ENCODE measurements at regions not wholly inside any gene's neighbourhood (a gene's known extent, or its start where the extent isn't known, plus 50 kb on each side); places are given as distances from the start of the nearest gene placed in this dataset.

- H3K27ac Mint-ChIP-seq = no peak overlapping the region
- H3K27me3 Mint-ChIP-seq = peaks cover 2% of the 10 kb centered on the region
- H3K4me1 Mint-ChIP-seq = no peaks in the 10 kb centered on the region
- no peak for DNase-seq
- no peaks in the 10 kb centered on the region for H3K36me3 Mint-ChIP-seq (ENCODE audit: low read depth)
- no peak overlapping the region for H3K4me3 Mint-ChIP-seq
- no peaks in the 10 kb centered on the region for H3K9me3 Mint-ChIP-seq
- intact Hi-C loops (cut with micrococcal nuclease) = no loop called here
Observed at GRCh38 chr4:42824278-42824977, 68.1 kb upstream of the GRXCR1 start.

GRCh38 chr4:42821230-42821629 is 71.3 kb upstream of the GRXCR1 start:
- no peak for DNase-seq
- no peak overlapping the region for H3K27ac Mint-ChIP-seq
- no peaks in the 10 kb centered on the region for H3K4me1 Mint-ChIP-seq
- intact Hi-C loops (cut with micrococcal nuclease) = no loop called here
- H3K4me3 Mint-ChIP-seq = no peak overlapping the region
- H3K9me3 Mint-ChIP-seq = no peaks in the 10 kb centered on the region
- H3K36me3 Mint-ChIP-seq (ENCODE audit: low read depth) = no peaks in the 10 kb centered on the region
- peaks cover 2% of the 10 kb centered on the region for H3K27me3 Mint-ChIP-seq

DNA sequence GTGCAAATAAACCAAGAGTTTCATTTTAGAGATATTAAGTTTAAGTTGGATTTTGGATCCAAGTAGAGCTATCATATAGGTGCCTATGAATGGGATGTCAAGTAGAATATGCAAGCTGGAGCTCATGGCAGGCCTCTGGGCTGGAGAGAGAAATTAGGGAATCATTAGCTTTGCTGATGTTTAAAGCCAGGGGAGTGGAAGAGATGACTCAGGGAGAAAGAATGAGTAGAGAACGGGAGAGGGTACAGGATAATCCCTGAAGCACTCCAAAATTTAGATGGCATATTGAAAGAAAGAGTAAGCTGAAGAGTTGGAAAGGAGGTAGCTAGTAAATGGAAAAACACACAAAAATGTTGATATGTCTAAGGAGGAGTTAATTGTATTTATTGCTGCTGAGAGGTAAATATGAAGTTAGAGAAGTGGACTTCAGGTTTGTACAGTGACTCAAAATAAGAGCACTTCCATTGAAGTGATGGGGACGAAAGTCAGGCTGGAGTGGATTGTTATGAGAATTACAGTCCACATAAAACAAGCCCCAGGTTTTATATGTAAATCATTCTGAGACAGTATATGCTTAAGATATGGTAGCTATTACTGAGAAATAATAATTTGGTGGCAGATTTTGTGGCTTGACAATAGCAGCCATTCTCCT is 72.5 kb upstream of the GRXCR1 start:
- DNase-seq = no peak
- intact Hi-C loops (cut with micrococcal nuclease) = no loop called here
- Mint-ChIP-seq H3K9me3 (no peaks in the 10 kb centered on the region), H3K4me1 (no peaks in the 10 kb centered on the region), H3K27ac (no peak overlapping the region), H3K36me3 (ENCODE audit: low read depth) (no peaks in the 10 kb centered on the region), H3K27me3 (peaks cover 2% of the 10 kb centered on the region), H3K4me3 (no peak overlapping the region)

- intact Hi-C loops (cut with micrococcal nuclease) = no loop called here
- H3K9me3 Mint-ChIP-seq = no peaks in the 10 kb centered on the region
Observed at GRCh38 chr4:42817913-42818312, 74.6 kb upstream of the GRXCR1 start.

DNA sequence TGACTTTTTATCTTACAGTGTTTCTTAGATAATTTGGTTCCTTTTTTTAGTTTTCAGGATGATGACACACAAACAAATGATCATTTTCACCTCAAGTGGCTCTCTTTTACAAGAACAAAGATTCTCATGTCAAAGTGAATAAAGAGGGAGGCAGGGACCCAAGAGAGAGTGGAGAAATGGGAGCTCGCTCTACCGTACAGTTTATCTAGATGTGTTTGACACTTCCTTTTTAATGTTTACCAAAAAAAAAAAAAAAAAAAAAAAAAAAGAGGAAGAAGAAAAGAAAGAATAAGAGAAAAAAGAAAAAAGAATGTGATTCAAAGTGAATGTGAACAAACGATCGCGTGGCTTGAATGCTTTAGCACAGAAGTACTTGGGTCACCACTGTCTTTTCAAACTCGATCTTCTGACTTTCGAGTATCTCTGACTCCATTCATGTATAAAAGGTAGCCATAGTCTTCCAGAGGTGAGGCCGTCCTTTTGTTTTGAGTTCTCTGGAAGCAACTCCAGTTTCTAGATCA is 75.6 kb upstream of the GRXCR1 start:
- Mint-ChIP-seq H3K4me1 (no peaks in the 10 kb centered on the region), H3K27me3 (no peaks in the 10 kb centered on the region), H3K4me3 (no peak overlapping the region), H3K27ac (no peak overlapping the region), H3K36me3 (ENCODE audit: low read depth) (no peaks in the 10 kb centered on the region), H3K9me3 (no peaks in the 10 kb centered on the region)
- DNase-seq = no peak
- intact Hi-C loops (cut with micrococcal nuclease) = no loop called here

More at GRCh38 chr4:42817913-42818312, 74.6 kb upstream of the GRXCR1 start:
- no peaks in the 10 kb centered on the region for H3K27me3 Mint-ChIP-seq
- H3K4me3 Mint-ChIP-seq = no peak overlapping the region
- H3K36me3 Mint-ChIP-seq (ENCODE audit: low read depth) = no peaks in the 10 kb centered on the region
- no peaks in the 10 kb centered on the region for H3K4me1 Mint-ChIP-seq
- no peak overlapping the region for H3K27ac Mint-ChIP-seq
- DNase-seq = no peak

DNA sequence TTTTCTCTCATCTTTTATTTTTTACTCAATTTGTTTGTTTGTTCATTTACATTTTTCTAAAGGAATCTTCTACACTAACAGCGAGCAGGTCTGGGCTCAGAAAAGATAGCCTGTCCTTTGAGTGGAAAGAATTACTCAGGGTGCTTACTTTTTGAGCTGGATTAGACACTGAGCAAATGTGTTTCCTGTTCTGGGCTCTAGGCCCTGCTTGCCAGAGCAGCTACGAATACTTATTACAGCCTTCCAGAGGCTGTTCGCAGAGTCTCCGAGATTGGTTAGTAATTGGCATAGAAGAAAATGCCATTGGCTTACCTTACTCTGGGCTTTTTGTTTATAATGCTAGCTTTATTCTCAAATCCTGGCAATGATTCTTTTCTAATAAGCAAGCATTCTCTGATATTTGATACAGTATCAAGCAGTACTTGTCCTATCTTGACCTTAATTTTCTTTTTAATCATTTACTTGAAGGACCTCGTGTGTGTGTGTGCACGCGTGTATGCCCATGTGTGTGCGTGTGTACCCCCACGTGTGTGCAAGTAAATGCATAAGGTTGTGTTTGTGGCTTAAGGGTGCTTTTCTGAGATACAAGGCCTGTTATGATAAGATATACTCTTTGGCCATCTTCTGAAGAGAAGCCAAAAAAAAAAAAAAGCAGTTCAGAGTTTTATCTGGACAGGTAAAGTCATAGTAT is 76.2 kb upstream of the GRXCR1 start:
- no peaks in the 10 kb centered on the region for H3K36me3 Mint-ChIP-seq (ENCODE audit: low read depth)
- H3K9me3 Mint-ChIP-seq = no peaks in the 10 kb centered on the region
- DNase-seq = no peak
- intact Hi-C loops (cut with micrococcal nuclease) = no loop called here
- no peak overlapping the region for H3K27ac Mint-ChIP-seq
- H3K4me1 Mint-ChIP-seq = no peaks in the 10 kb centered on the region
- H3K27me3 Mint-ChIP-seq = no peaks in the 10 kb centered on the region
- no peak overlapping the region for H3K4me3 Mint-ChIP-seq

DNA sequence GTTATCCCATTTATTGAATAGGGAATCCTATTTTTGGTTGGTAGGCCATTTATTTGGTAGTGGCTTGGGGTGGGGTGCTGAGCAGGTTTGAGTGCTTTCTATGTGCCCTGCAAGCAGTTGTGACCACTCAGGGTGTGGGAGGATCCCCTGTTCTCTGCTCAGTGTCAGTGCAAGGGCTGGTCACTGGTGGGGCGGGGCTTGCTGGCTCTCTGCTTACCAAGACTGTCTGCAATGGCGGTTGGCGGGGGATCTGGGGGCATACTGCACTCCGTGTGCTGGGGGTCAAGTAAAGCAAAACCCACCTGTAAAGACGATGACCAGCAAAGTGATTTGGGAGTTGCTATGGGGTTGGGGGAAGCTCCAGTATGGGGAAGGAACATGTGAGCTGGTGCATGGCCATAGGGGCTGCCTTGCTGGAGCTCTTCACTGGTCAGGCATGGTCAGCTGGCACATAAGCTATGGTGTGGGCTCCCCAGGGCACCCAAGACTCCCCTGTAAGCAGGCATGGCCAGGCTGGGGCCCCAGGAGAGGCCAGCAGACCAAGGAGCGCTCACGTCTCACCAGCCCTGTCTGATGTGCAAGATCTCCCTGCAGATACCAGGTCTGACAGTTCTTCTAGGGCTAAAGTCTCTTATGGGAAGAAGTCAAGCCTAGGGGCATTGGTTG is 83.0 kb upstream of the GRXCR1 start:
- H3K27me3 Mint-ChIP-seq = no peaks in the 10 kb centered on the region
- H3K4me1 Mint-ChIP-seq = no peaks in the 10 kb centered on the region
- DNase-seq = no peak
- no peak overlapping the region for H3K4me3 Mint-ChIP-seq
- no peaks in the 10 kb centered on the region for H3K36me3 Mint-ChIP-seq (ENCODE audit: low read depth)
- H3K27ac Mint-ChIP-seq = no peak overlapping the region
- H3K9me3 Mint-ChIP-seq = no peaks in the 10 kb centered on the region
- intact Hi-C loops (cut with micrococcal nuclease) = no loop called here

- intact Hi-C loops (cut with micrococcal nuclease) = no loop called here
- H3K27me3 Mint-ChIP-seq = no peaks in the 10 kb centered on the region
- H3K4me3 Mint-ChIP-seq = no peak overlapping the region
- H3K4me1 Mint-ChIP-seq = no peaks in the 10 kb centered on the region
- no peak overlapping the region for H3K27ac Mint-ChIP-seq
- H3K9me3 Mint-ChIP-seq = peaks cover 1% of the 10 kb centered on the region
- DNase-seq = no peak
- H3K36me3 Mint-ChIP-seq (ENCODE audit: low read depth) = no peaks in the 10 kb centered on the region
Observed at GRCh38 chr4:42806303-42806835, 86.1 kb upstream of the GRXCR1 start.

- DNase-seq = no peak
- H3K27ac Mint-ChIP-seq = no peak overlapping the region
- no peaks in the 10 kb centered on the region for H3K36me3 Mint-ChIP-seq (ENCODE audit: low read depth)
- H3K4me1 Mint-ChIP-seq = no peaks in the 10 kb centered on the region
- intact Hi-C loops (cut with micrococcal nuclease) = no loop called here
- no peaks in the 10 kb centered on the region for H3K27me3 Mint-ChIP-seq
- peaks cover 8% of the 10 kb centered on the region for H3K9me3 Mint-ChIP-seq
- no peak overlapping the region for H3K4me3 Mint-ChIP-seq
Observed at GRCh38 chr4:42789041-42789567, 103.4 kb upstream of the GRXCR1 start.

DNA sequence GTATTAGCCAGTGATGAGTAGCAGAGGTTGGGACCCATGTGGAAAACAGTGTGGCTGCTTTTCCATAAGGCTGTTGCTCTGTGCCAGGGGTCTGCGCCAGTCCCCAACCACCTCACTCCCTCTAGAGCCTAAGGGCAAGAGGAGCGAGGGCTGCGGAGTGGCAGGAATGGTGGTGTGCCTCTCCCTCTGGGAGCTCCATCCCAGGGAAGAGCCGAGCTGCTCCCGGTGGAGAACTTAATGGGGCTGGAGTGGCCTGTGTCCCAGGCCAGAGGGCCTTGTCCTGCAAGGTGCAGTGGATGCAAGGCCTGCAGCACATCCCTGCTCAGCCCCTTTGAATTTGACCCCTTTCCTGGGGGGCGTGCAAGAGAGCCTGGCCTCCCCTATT is 105.4 kb upstream of the GRXCR1 start:
- peaks cover 7% of the 10 kb centered on the region for H3K9me3 Mint-ChIP-seq
- H3K4me3 Mint-ChIP-seq = no peak overlapping the region
- no peak for DNase-seq
- H3K27me3 Mint-ChIP-seq = peaks cover 2% of the 10 kb centered on the region
- intact Hi-C loops (cut with micrococcal nuclease) = no loop called here
- no peaks in the 10 kb centered on the region for H3K4me1 Mint-ChIP-seq
- no peak overlapping the region for H3K27ac Mint-ChIP-seq
- H3K36me3 Mint-ChIP-seq (ENCODE audit: low read depth) = no peaks in the 10 kb centered on the region

DNA sequence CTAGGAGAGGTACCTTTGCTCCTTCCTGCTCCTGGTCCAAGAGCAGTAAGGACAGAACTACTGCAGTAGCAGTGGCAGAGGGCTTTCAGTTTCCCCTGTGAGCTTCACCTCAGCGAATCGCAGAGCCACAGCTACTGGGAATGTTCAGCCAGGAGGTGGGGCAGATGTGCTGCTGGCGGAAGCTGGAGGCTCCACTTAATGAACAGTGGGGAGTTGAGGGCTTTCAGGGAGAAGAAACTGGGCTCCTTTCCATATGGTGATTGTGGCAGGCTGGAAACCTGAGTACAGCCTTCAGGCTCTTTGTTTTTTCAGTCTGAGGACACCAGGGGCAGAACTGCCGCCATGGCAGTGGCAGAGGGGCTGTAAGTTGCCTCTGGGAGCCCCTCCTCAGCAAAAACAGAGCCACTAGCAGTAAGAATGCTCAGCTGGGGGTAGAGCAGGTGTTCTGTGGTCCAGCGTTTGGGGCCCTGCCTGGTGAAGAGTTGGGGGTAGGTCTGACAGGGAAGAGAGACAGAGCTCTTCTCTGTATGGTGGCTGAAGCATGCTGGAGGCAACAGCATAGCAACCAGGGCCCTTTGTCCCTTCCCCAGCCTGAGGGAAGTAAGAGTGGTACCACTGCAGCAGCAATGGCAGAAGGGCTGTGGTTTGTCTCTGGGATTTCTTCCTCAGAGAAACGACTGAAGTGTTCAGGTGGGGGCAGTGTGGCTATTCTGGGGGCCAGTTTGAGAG is 106.0 kb upstream of the GRXCR1 start:
- no peaks in the 10 kb centered on the region for H3K36me3 Mint-ChIP-seq (ENCODE audit: low read depth)
- no peak for DNase-seq
- no peaks in the 10 kb centered on the region for H3K4me1 Mint-ChIP-seq
- intact Hi-C loops (cut with micrococcal nuclease) = no loop called here
- peaks cover 4% of the 10 kb centered on the region for H3K9me3 Mint-ChIP-seq
- H3K27me3 Mint-ChIP-seq = peaks cover 2% of the 10 kb centered on the region
- H3K4me3 Mint-ChIP-seq = no peak overlapping the region
- H3K27ac Mint-ChIP-seq = no peak overlapping the region

DNA sequence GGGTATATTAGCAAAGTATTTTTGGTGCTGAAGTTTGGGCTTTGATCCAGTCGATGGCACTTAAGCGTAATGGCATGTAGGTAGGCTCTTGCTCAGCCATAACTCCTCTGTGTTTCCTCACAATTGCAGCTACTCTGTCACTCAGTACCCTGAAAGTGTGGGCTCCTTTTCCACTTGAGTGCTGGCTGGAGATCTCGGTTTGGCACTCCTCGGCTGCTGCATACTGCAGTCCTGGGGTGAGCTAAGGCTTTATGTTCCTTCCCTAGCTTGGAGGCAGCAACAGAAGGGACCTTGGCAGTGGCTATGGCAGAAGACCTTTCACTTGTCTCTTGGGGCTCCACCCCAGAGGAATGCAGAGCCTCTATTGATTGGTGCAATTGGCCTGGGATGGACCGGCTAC is 106.7 kb upstream of the GRXCR1 start:
- intact Hi-C loops (cut with micrococcal nuclease) = no loop called here
- peaks cover 4% of the 10 kb centered on the region for H3K9me3 Mint-ChIP-seq
- H3K4me1 Mint-ChIP-seq = no peaks in the 10 kb centered on the region
- H3K4me3 Mint-ChIP-seq = no peak overlapping the region
- no peak for DNase-seq
- no peak overlapping the region for H3K27ac Mint-ChIP-seq
- peaks cover 3% of the 10 kb centered on the region for H3K27me3 Mint-ChIP-seq
- H3K36me3 Mint-ChIP-seq (ENCODE audit: low read depth) = no peaks in the 10 kb centered on the region

DNA sequence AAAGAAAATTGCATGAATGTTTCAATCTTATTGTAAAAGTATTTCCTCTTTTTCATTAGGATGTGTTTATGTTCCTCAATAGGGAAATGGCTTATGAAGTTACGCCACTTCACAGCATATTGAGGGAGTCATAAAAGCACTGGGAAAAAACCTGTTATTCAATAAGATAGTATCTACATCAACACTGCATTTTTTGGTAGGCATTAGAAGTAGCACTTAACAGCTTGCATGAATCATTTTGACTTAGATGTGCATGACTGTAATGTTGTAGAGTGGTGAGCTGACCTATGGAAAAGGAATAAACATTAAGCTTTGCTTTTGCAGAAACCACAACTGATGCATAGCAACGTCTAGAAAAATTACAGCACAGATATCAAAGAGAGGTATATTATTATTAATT is 111.2 kb upstream of the GRXCR1 start:
- Mint-ChIP-seq H3K9me3 (no peaks in the 10 kb centered on the region), H3K36me3 (ENCODE audit: low read depth) (no peaks in the 10 kb centered on the region), H3K4me3 (no peak overlapping the region), H3K27me3 (peaks cover 5% of the 10 kb centered on the region), H3K27ac (no peak overlapping the region), H3K4me1 (no peaks in the 10 kb centered on the region)
- no peak for DNase-seq
- intact Hi-C loops (cut with micrococcal nuclease) = no loop called here
